Esophagus squamous epithelium (tissue), 4 donors: ENCODE measurements at regions not wholly inside any gene's neighbourhood (a gene's known extent, or its start where the extent isn't known, plus 50 kb on each side); places are given as distances from the start of the nearest gene placed in this dataset.

Experiments used
- CTCF ChIP-seq, 6 experiments: fragments of 450-650 bp in 4 of 6; fragments of 200-600 bp in 2 of 6; sonication (generic) in 2 of 6; IDR thresholded peaks; one replicate each; pipeline ENCODE4 v1.5.1; 2016 to 2019; ENCODE audit warnings: antibody characterized with exemption in 6 of 6, mild to moderate bottlenecking in 4 of 6, moderate library complexity in 4 of 6
- POLR2A ChIP-seq, 4 donors: fragments of 450-650 bp; IDR thresholded peaks; one replicate each; pipeline ENCODE4 v1.6.1; 2017; ENCODE audit warnings: antibody characterized with exemption in 4 of 4, mild to moderate bottlenecking in 4 of 4, moderate library complexity in 3 of 4

GRCh38 chr7:12805957-12806356 is 118.5 kb downstream of the ARL4A start:
- no peak for TF ChIP-seq CTCF (IDR thresholded peaks at IDR 0.05)
- TF ChIP-seq POLR2A (IDR thresholded peaks at IDR 0.05), result no peak
